ENCODE measurements at regions not wholly inside any gene's neighbourhood (a gene's known extent, or its start where the extent isn't known, plus 50 kb on each side); places are given as distances from the start of the nearest gene placed in this dataset.

GRCh38 chr11:134562196-134562595 lies 150.2 kb upstream of the B3GAT1 start:
- ATAC-seq (replicated peaks in 1 of 2) (no peak), DNase-seq (no peak)
- H3K36me3 Mint-ChIP-seq (ENCODE audit: insufficient read depth in 2 of 2): no peaks in the 10 kb centered on the region
- no peaks in the 10 kb centered on the region for H3K9me3 Mint-ChIP-seq
- peaks cover 8% of the 10 kb centered on the region for H3K27me3 Mint-ChIP-seq (ENCODE audit: low read depth)
- H3K4me1 Mint-ChIP-seq (ENCODE audit: low read depth): no peaks in the 10 kb centered on the region
- H3K27ac Mint-ChIP-seq: no peak overlapping the region
- no peak overlapping the region for H3K4me3 Mint-ChIP-seq

- Mint-ChIP-seq H3K4me1 (ENCODE audit: low read depth) (no peaks in the 10 kb centered on the region), H3K27me3 (ENCODE audit: low read depth) (peaks cover 8% of the 10 kb centered on the region), H3K9me3 (no peaks in the 10 kb centered on the region), H3K36me3 (ENCODE audit: insufficient read depth in 2 of 2) (no peaks in the 10 kb centered on the region), H3K4me3 (no peak overlapping the region), H3K27ac (no peak overlapping the region)
- no peak for DNase-seq
- ATAC-seq (replicated peaks in 1 of 2): no peak
Measured at GRCh38 chr11:134561331-134561720, 149.3 kb upstream of the B3GAT1 start.

GRCh38 chr11:134560566-134561330 lies 148.7 kb upstream of the B3GAT1 start:
- Mint-ChIP-seq H3K36me3 (ENCODE audit: insufficient read depth in 2 of 2) (no peaks in the 10 kb centered on the region), H3K4me1 (ENCODE audit: low read depth) (no peaks in the 10 kb centered on the region), H3K4me3 (no peak overlapping the region), H3K27me3 (ENCODE audit: low read depth) (peaks cover 8% of the 10 kb centered on the region), H3K9me3 (no peaks in the 10 kb centered on the region), H3K27ac (no peak overlapping the region)
- no peak for ATAC-seq (replicated peaks in 1 of 2)
- no peak for DNase-seq

GRCh38 chr11:134560066-134560465 lies 148.0 kb upstream of the B3GAT1 start:
- ATAC-seq (replicated peaks in 1 of 2) (no peak), DNase-seq (no peak)
- Mint-ChIP-seq H3K36me3 (ENCODE audit: insufficient read depth in 2 of 2) (no peaks in the 10 kb centered on the region), H3K27ac (no peak overlapping the region), H3K27me3 (ENCODE audit: low read depth) (peaks cover 8% of the 10 kb centered on the region), H3K4me3 (no peak overlapping the region), H3K9me3 (no peaks in the 10 kb centered on the region), H3K4me1 (ENCODE audit: low read depth) (no peaks in the 10 kb centered on the region)

GRCh38 chr11:134559602-134559962 lies 147.5 kb upstream of the B3GAT1 start:
- Mint-ChIP-seq H3K4me1 (ENCODE audit: low read depth) (no peaks in the 10 kb centered on the region), H3K27ac (no peak overlapping the region), H3K9me3 (no peaks in the 10 kb centered on the region), H3K27me3 (ENCODE audit: low read depth) (peaks cover 8% of the 10 kb centered on the region), H3K36me3 (ENCODE audit: insufficient read depth in 2 of 2) (no peaks in the 10 kb centered on the region), H3K4me3 (no peak overlapping the region)
- no peak for DNase-seq
- ATAC-seq (replicated peaks in 1 of 2): no peak

- H3K9me3 Mint-ChIP-seq: no peaks in the 10 kb centered on the region
- no peak for ATAC-seq (replicated peaks in 1 of 2)
- no peaks in the 10 kb centered on the region for H3K4me1 Mint-ChIP-seq (ENCODE audit: low read depth)
- no peak overlapping the region for H3K27ac Mint-ChIP-seq
- no peaks in the 10 kb centered on the region for H3K36me3 Mint-ChIP-seq (ENCODE audit: insufficient read depth in 2 of 2)
- peaks cover 8% of the 10 kb centered on the region for H3K27me3 Mint-ChIP-seq (ENCODE audit: low read depth)
- no peak overlapping the region for H3K4me3 Mint-ChIP-seq
- DNase-seq: no peak
Measured at GRCh38 chr11:134558916-134559601, 147.0 kb upstream of the B3GAT1 start.

GRCh38 chr11:134558258-134558835 lies 146.3 kb upstream of the B3GAT1 start:
- H3K36me3 Mint-ChIP-seq (ENCODE audit: insufficient read depth in 2 of 2): no peaks in the 10 kb centered on the region
- DNase-seq: no peak

GRCh38 chr11:134557571-134558257 lies 145.7 kb upstream of the B3GAT1 start:
- no peak overlapping the region for H3K27ac Mint-ChIP-seq
- no peaks in the 10 kb centered on the region for H3K9me3 Mint-ChIP-seq
- no peaks in the 10 kb centered on the region for H3K4me1 Mint-ChIP-seq (ENCODE audit: low read depth)
- H3K27me3 Mint-ChIP-seq (ENCODE audit: low read depth): peaks cover 8% of the 10 kb centered on the region
- no peak overlapping the region for H3K4me3 Mint-ChIP-seq
- no peaks in the 10 kb centered on the region for H3K36me3 Mint-ChIP-seq (ENCODE audit: insufficient read depth in 2 of 2)
- ATAC-seq (replicated peaks in 1 of 2): no peak
- no peak for DNase-seq

More at GRCh38 chr11:134558258-134558835, 146.3 kb upstream of the B3GAT1 start:
- no peak overlapping the region for H3K4me3 Mint-ChIP-seq
- no peaks in the 10 kb centered on the region for H3K9me3 Mint-ChIP-seq
- no peak for ATAC-seq (replicated peaks in 1 of 2)
- no peak overlapping the region for H3K27ac Mint-ChIP-seq
- peaks cover 8% of the 10 kb centered on the region for H3K27me3 Mint-ChIP-seq (ENCODE audit: low read depth)
- H3K4me1 Mint-ChIP-seq (ENCODE audit: low read depth): no peaks in the 10 kb centered on the region

GRCh38 chr11:134556186-134556585 lies 144.1 kb upstream of the B3GAT1 start:
- H3K4me3 Mint-ChIP-seq: no peak overlapping the region
- H3K27ac Mint-ChIP-seq: no peak overlapping the region
- H3K4me1 Mint-ChIP-seq (ENCODE audit: low read depth): no peaks in the 10 kb centered on the region
- H3K36me3 Mint-ChIP-seq (ENCODE audit: insufficient read depth in 2 of 2): no peaks in the 10 kb centered on the region
- DNase-seq: no peak
- no peaks in the 10 kb centered on the region for H3K9me3 Mint-ChIP-seq
- no peak for ATAC-seq (replicated peaks in 1 of 2)
- peaks cover 8% of the 10 kb centered on the region for H3K27me3 Mint-ChIP-seq (ENCODE audit: low read depth)

- no peaks in the 10 kb centered on the region for H3K4me1 Mint-ChIP-seq (ENCODE audit: low read depth)
- no peak overlapping the region for H3K27ac Mint-ChIP-seq
- peaks cover 8% of the 10 kb centered on the region for H3K27me3 Mint-ChIP-seq (ENCODE audit: low read depth)
- no peaks in the 10 kb centered on the region for H3K36me3 Mint-ChIP-seq (ENCODE audit: insufficient read depth in 2 of 2)
- peaks cover 0 to under 1% of the 10 kb centered on the region in 2 donors for H3K9me3 Mint-ChIP-seq
- ATAC-seq (replicated peaks in 1 of 2) (no peak), DNase-seq (no peak)
- H3K4me3 Mint-ChIP-seq: no peak overlapping the region
Measured at GRCh38 chr11:134555510-134555909, 143.5 kb upstream of the B3GAT1 start.

GRCh38 chr11:134554861-134555260 lies 142.8 kb upstream of the B3GAT1 start:
- Mint-ChIP-seq H3K9me3 (peaks cover 0 to 3% of the 10 kb centered on the region in 2 donors), H3K36me3 (ENCODE audit: insufficient read depth in 2 of 2) (peaks cover 0 to 2% of the 10 kb centered on the region in 2 donors), H3K4me3 (no peak overlapping the region), H3K4me1 (ENCODE audit: low read depth) (no peaks in the 10 kb centered on the region), H3K27ac (no peak overlapping the region), H3K27me3 (ENCODE audit: low read depth) (peaks cover 8% of the 10 kb centered on the region)
- ATAC-seq (replicated peaks in 1 of 2) (no peak), DNase-seq (no peak)

- Mint-ChIP-seq H3K36me3 (ENCODE audit: insufficient read depth in 2 of 2) (peaks cover 1 to 2% of the 10 kb centered on the region in 2 donors), H3K27ac (no peak overlapping the region), H3K9me3 (peaks cover 0 to 3% of the 10 kb centered on the region in 2 donors), H3K27me3 (ENCODE audit: low read depth) (peaks cover 8% of the 10 kb centered on the region), H3K4me3 (no peak overlapping the region), H3K4me1 (ENCODE audit: low read depth) (no peaks in the 10 kb centered on the region)
- ATAC-seq (replicated peaks in 1 of 2): no peak
- no peak for DNase-seq
Measured at GRCh38 chr11:134554106-134554505, 142.1 kb upstream of the B3GAT1 start.

GRCh38 chr11:134552749-134553148 lies 140.7 kb upstream of the B3GAT1 start:
- H3K4me3 Mint-ChIP-seq: no peak overlapping the region
- ATAC-seq (replicated peaks in 1 of 2): no peak
- DNase-seq: no peak
- H3K36me3 Mint-ChIP-seq (ENCODE audit: insufficient read depth in 2 of 2): peaks cover 1 to 2% of the 10 kb centered on the region in 2 donors
- no peaks in the 10 kb centered on the region for H3K4me1 Mint-ChIP-seq (ENCODE audit: low read depth)
- peaks cover 0 to 3% of the 10 kb centered on the region in 2 donors for H3K9me3 Mint-ChIP-seq
- peaks cover 5% of the 10 kb centered on the region for H3K27me3 Mint-ChIP-seq (ENCODE audit: low read depth)
- no peak overlapping the region for H3K27ac Mint-ChIP-seq

Measured in activated T-cell treated with anti-CD3 and anti-CD28 coated beads, Interleukin-2, amount 50 U/mL, for 72 hours (primary cell).